GM23338 (cell line): ENCODE measurements at regions not wholly inside any gene's neighbourhood (a gene's known extent, or its start where the extent isn't known, plus 50 kb on each side); places are given as distances from the start of the nearest gene placed in this dataset.

Experiments
- ATAC-seq: fragments of 200-7000 bp; cut with Tn5 transposase; 3 replicates; pipeline ENCODE4 v1.9.1; 2020
- DNase-seq: peaks from one replicate; pipeline ENCODE4 v3.0.0-alpha.2; 2015; ENCODE audit warnings: low spot score
- H2AFZ ChIP-seq: fragments of 200-600 bp; sonication (generic); 2 replicates; pipeline ENCODE4 v1.8.0; 2016; ENCODE audit warnings: antibody characterized with exemption, mild to moderate bottlenecking, moderate library complexity
- H3F3A ChIP-seq: fragments of 200-600 bp; sonication (generic); replicated peaks from 2 replicates; pipeline ENCODE4 v1.8.0; 2017; ENCODE audit warnings: antibody characterized with exemption, mixed run types, low read depth
- H3K27ac ChIP-seq: fragments of 200-600 bp; sonication (generic); 2 replicates; pipeline ENCODE4 v1.6.1; 2016; ENCODE audit warnings: low read depth
- H3K27me3 ChIP-seq: fragments of 200-600 bp; sonication (generic); 2 replicates; pipeline ENCODE4 v1.8.0; 2016; ENCODE audit warnings: mild to moderate bottlenecking, mixed run types, moderate library complexity; ENCODE audit not compliant: insufficient read depth
- H3K36me3 ChIP-seq: fragments of 200-600 bp; sonication (generic); 2 replicates; pipeline ENCODE4 v1.8.0; 2016; ENCODE audit warnings: mild to moderate bottlenecking; ENCODE audit not compliant: insufficient read depth
- H3K4me1 ChIP-seq: fragments of 200-600 bp; sonication (generic); 2 replicates; pipeline ENCODE4 v1.8.0; 2016; ENCODE audit warnings: mild to moderate bottlenecking, moderate library complexity; ENCODE audit not compliant: insufficient read depth
- H3K4me2 ChIP-seq: fragments of 200-600 bp; sonication (generic); 2 replicates; pipeline ENCODE4 v1.7.1; 2017; ENCODE audit warnings: mixed run types
- H3K4me3 ChIP-seq: fragments of 200-600 bp; sonication (generic); 2 replicates; pipeline ENCODE4 v1.6.1; 2016; ENCODE audit warnings: mixed run types
- H3K79me2 ChIP-seq: fragments of 200-600 bp; sonication (generic); replicated peaks from 2 replicates; pipeline ENCODE4 v1.8.0; 2017; ENCODE audit warnings: mild to moderate bottlenecking; ENCODE audit not compliant: insufficient read depth
- H3K9me2 ChIP-seq: fragments of 200-600 bp; sonication (generic); 2 replicates; pipeline ENCODE4 v1.8.0; 2017; ENCODE audit not compliant: insufficient read depth
- H4K20me1 ChIP-seq: fragments of 200-600 bp; sonication (generic); replicated peaks from 2 replicates; pipeline ENCODE4 v1.8.0; 2017; ENCODE audit warnings: mild to moderate bottlenecking; ENCODE audit not compliant: insufficient read depth
- H3K27ac Mint-ChIP-seq: 2 replicates; pipeline ENCODE4 v1.8.0; 2020; ENCODE audit warnings: inconsistent platforms, mild to moderate bottlenecking, moderate library complexity, mixed read lengths
- H3K27me3 Mint-ChIP-seq: 3 replicates; pipeline ENCODE4 v1.8.0; 2022; ENCODE audit warnings: low read depth, mild to moderate bottlenecking, moderate library complexity, mixed read lengths, inconsistent platforms; ENCODE audit not compliant: insufficient read depth, poor library complexity
- H3K36me3 Mint-ChIP-seq: 3 replicates; pipeline ENCODE4 v1.8.0; 2021; ENCODE audit warnings: low read depth, mild to moderate bottlenecking, inconsistent platforms, moderate library complexity, mixed read lengths
- H3K4me1 Mint-ChIP-seq: 3 replicates; pipeline ENCODE4 v1.8.0; 2020; ENCODE audit warnings: mild to moderate bottlenecking, inconsistent platforms, mixed read lengths
- H3K4me3 Mint-ChIP-seq: 3 replicates; pipeline ENCODE4 v1.8.0; 2021; ENCODE audit warnings: moderate library complexity, mild to moderate bottlenecking, inconsistent platforms, mixed read lengths
- H3K9me3 Mint-ChIP-seq: 3 replicates; pipeline ENCODE4 v1.8.0; 2020; ENCODE audit warnings: moderate library complexity, mild to moderate bottlenecking, inconsistent platforms, mixed read lengths
- CREB1 ChIP-seq: fragments of 250-450 bp; sonication (Bioruptor Pico); IDR thresholded peaks from 2 replicates; pipeline ENCODE4 v1.5.0; 2020; ENCODE audit warnings: low read depth, mild to moderate bottlenecking, moderate library complexity
- CTCF ChIP-seq, 2 experiments: fragments of 200-600 bp in 1 of 2; sonication (generic) in 1 of 2; conservative IDR thresholded peaks; 2 replicates each; pipeline versions ENCODE4 v1.5.1 to v1.6.1; 2016 to 2017; ENCODE audit warnings: antibody characterized with exemption in 2 of 2, low read depth in 2 of 2, mild to moderate bottlenecking in 2 of 2, moderate library complexity in 1 of 2
- ETS1 ChIP-seq: IDR thresholded peaks from 2 replicates; pipeline ENCODE4 v1.6.1; 2016; ENCODE audit warnings: antibody characterized with exemption
- EZH2 ChIP-seq: fragments of 200-600 bp; sonication (generic); IDR thresholded peaks from one replicate; pipeline ENCODE4 v1.8.0; 2017; ENCODE audit warnings: antibody characterized with exemption, mild to moderate bottlenecking, low read depth; ENCODE audit not compliant: unreplicated experiment
- EZH2phosphoT487 ChIP-seq: fragments of 200-600 bp; sonication (generic); IDR thresholded peaks from one replicate; pipeline ENCODE4 v1.8.1; 2018; ENCODE audit warnings: antibody characterized with exemption; ENCODE audit not compliant: unreplicated experiment
- JUNB ChIP-seq: IDR thresholded peaks from one replicate; pipeline ENCODE4 v1.6.1; 2016; ENCODE audit warnings: antibody characterized with exemption; ENCODE audit not compliant: unreplicated experiment
- POLR2AphosphoS5 ChIP-seq: IDR thresholded peaks from 2 replicates; pipeline ENCODE4 v1.6.1; 2016; ENCODE audit warnings: antibody characterized with exemption, low read depth
- REST ChIP-seq: IDR thresholded peaks from one replicate; pipeline ENCODE4 v1.6.1; 2018; ENCODE audit warnings: antibody characterized with exemption; ENCODE audit not compliant: unreplicated experiment
- ZNF462 ChIP-seq: fragments of 250-450 bp; sonication (Bioruptor Pico); IDR thresholded peaks from 2 replicates; pipeline ENCODE4 v1.5.0; 2020; ENCODE audit warnings: mild to moderate bottlenecking, moderate library complexity

GRCh38 chr18:78433562-78433961 is 546.1 kb upstream of the SALL3 start (continued):
- no peak for TF ChIP-seq ZNF462 (CRISPR knock-in tag)
- no peak for TF ChIP-seq EZH2
- TF ChIP-seq CTCF (conservative IDR thresholded peaks at IDR 0.05; ENCODE audit: low read depth in 2 of 2), result no peak
- TF ChIP-seq JUNB, result no peak

- Mint-ChIP-seq H3K4me3 (no peak overlapping the region), H3K4me1 (no peaks in the 10 kb centered on the region), H3K9me3 (peaks cover 66% of the 10 kb centered on the region), H3K36me3 (peaks cover 43% of the 10 kb centered on the region), H3K27me3 (peaks cover 2% of the 10 kb centered on the region), H3K27ac (no peak overlapping the region)
- Histone ChIP-seq H3K9me2 (no peaks in the 10 kb centered on the region), H3K27me3 (no peaks in the 10 kb centered on the region), H4K20me1 (no peaks in the 10 kb centered on the region), H3K4me3 (no peak overlapping the region; the same call in 1 of the 2 replicates), H3K4me2 (no peak overlapping the region), H3K4me1 (no peaks in the 10 kb centered on the region), H3K79me2 (no peaks in the 10 kb centered on the region), H3F3A (no peaks in the 10 kb centered on the region), H3K36me3 (no peaks in the 10 kb centered on the region), H2AFZ (no peak overlapping the region), H3K27ac (no peak overlapping the region)
- TF ChIP-seq POLR2AphosphoS5, result no peak
- no peak for TF ChIP-seq EZH2phosphoT487
- no peak for TF ChIP-seq ETS1
- no peak for TF ChIP-seq EZH2
- no peak for TF ChIP-seq CTCF (conservative IDR thresholded peaks at IDR 0.05; ENCODE audit: low read depth in 2 of 2)
- TF ChIP-seq REST, result no peak
- no peak for TF ChIP-seq CREB1 (CRISPR knock-in tag)
- ATAC-seq, result no peak
- DNase-seq, result no peak
Measured at GRCh38 chr18:78436110-78436509, 543.5 kb upstream of the SALL3 start.
